ENCODE measurements at regions not wholly inside any gene's neighbourhood (a gene's known extent, or its start where the extent isn't known, plus 50 kb on each side); places are given as distances from the start of the nearest gene placed in this dataset.
"Not testable (repeated sequence)": the region's sequence is repeated elsewhere in the genome, so short reads cannot be mapped to it uniquely, and the experiment has no call there.

GRCh38 chr7:155229548-155230168 lies 68.0 kb upstream of the INSIG1 start:
- DNase-seq (ENCODE audit: low spot score), result no peak

- no peak for DNase-seq (ENCODE audit: low spot score)
Observed at GRCh38 chr7:155230169-155230593, 67.5 kb upstream of the INSIG1 start.

GRCh38 chr7:155231241-155231800 lies 66.4 kb upstream of the INSIG1 start:
- DNase-seq (ENCODE audit: low spot score), result no peak

- no peak for DNase-seq (ENCODE audit: low spot score)
Observed at GRCh38 chr7:155231941-155232340, 65.7 kb upstream of the INSIG1 start.

- DNase-seq (ENCODE audit: low spot score), result no peak
Observed at GRCh38 chr7:155232911-155233310, 64.8 kb upstream of the INSIG1 start.

- no peak for DNase-seq (ENCODE audit: low spot score)
Observed at GRCh38 chr7:155233311-155234157, 64.1 kb upstream of the INSIG1 start.

- DNase-seq (ENCODE audit: low spot score), result no peak
Observed at GRCh38 chr7:155234158-155234492, 63.6 kb upstream of the INSIG1 start.

GRCh38 chr7:155234950-155235789 lies 62.5 kb upstream of the INSIG1 start:
- DNase-seq (ENCODE audit: low spot score), result no peak

- DNase-seq (ENCODE audit: low spot score), result no peak
Observed at GRCh38 chr7:155236386-155236785, 61.3 kb upstream of the INSIG1 start.

GRCh38 chr7:155237297-155237696 lies 60.4 kb upstream of the INSIG1 start:
- no peak for DNase-seq (ENCODE audit: low spot score)

GRCh38 chr7:155237730-155238129 lies 59.9 kb upstream of the INSIG1 start:
- no peak for DNase-seq (ENCODE audit: low spot score)

- DNase-seq (ENCODE audit: low spot score), result not testable (repeated sequence)
Observed at GRCh38 chr7:155239431-155240087, 58.1 kb upstream of the INSIG1 start.

- DNase-seq (ENCODE audit: low spot score), result no peak
Observed at GRCh38 chr7:155244675-155245074, 53.0 kb upstream of the INSIG1 start.

- DNase-seq (ENCODE audit: low spot score), result no peak
Observed at GRCh38 chr7:155247479-155248365, 50.0 kb upstream of the INSIG1 start.

Data from HuH-7 (cell line).